Smooth muscle cell (in vitro differentiated cells): ENCODE measurements at regions not wholly inside any gene's neighbourhood (a gene's known extent, or its start where the extent isn't known, plus 50 kb on each side); places are given as distances from the start of the nearest gene placed in this dataset.

Source experiments
- DNase-seq: peaks from one replicate; lab custom pipeline; 2025; ENCODE audit not compliant: unreplicated experiment; lab: John Stamatoyannopoulos, UW
- H2AFZ ChIP-seq: fragments of 200-600 bp; sonication (generic); 2 replicates; pipeline ENCODE4 v1.6.0; 2016; ENCODE audit warnings: antibody characterized with exemption, low read depth, mild to moderate bottlenecking
- H3F3A ChIP-seq: fragments of 200-600 bp; sonication (generic); 2 replicates; pipeline ENCODE4 v1.6.0; 2017; ENCODE audit warnings: antibody characterized with exemption, low read depth
- H3K27ac ChIP-seq: fragments of 200-600 bp; sonication (generic); 2 replicates; pipeline ENCODE4 v1.5.1; 2016; ENCODE audit warnings: low read depth, mild to moderate bottlenecking
- H3K27me3 ChIP-seq: fragments of 200-600 bp; sonication (generic); 2 replicates; pipeline ENCODE4 v1.6.1; 2016; ENCODE audit warnings: low read depth, mild to moderate bottlenecking
- H3K36me3 ChIP-seq: fragments of 200-600 bp; sonication (generic); 2 replicates; pipeline ENCODE4 v1.5.1; 2016; ENCODE audit warnings: low read depth
- H3K4me1 ChIP-seq: fragments of 200-600 bp; sonication (generic); 2 replicates; pipeline ENCODE4 v1.5.1; 2016; ENCODE audit warnings: low read depth
- H3K4me2 ChIP-seq: fragments of 200-600 bp; sonication (generic); 2 replicates; pipeline ENCODE4 v1.6.0; 2016; ENCODE audit warnings: mild to moderate bottlenecking
- H3K4me3 ChIP-seq: fragments of 200-600 bp; sonication (generic); 2 replicates; pipeline ENCODE4 v1.5.1; 2016; ENCODE audit warnings: mild to moderate bottlenecking
- H3K79me2 ChIP-seq: fragments of 200-600 bp; sonication (generic); 2 replicates; pipeline ENCODE4 v1.6.0; 2016; ENCODE audit warnings: low read depth, mild to moderate bottlenecking
- H3K9ac ChIP-seq: fragments of 200-600 bp; sonication (generic); 2 replicates; pipeline ENCODE4 v1.6.0; 2016; ENCODE audit warnings: low read depth
- H3K9me3 ChIP-seq: fragments of 200-600 bp; sonication (generic); replicated peaks from 2 replicates; pipeline ENCODE4 v1.5.1; 2016; ENCODE audit warnings: low read depth
- H4K20me1 ChIP-seq: fragments of 200-600 bp; sonication (generic); 2 replicates; pipeline ENCODE4 v1.6.0; 2016; ENCODE audit warnings: low read depth
- CTCF ChIP-seq: fragments of 200-600 bp; sonication (generic); IDR thresholded peaks from 2 replicates; pipeline ENCODE4 v1.5.1; 2017; ENCODE audit warnings: borderline replicate concordance, mild to moderate bottlenecking, antibody characterized with exemption; ENCODE audit not compliant: insufficient read depth, poor library complexity, severe bottlenecking
- WGBS: methylation state at CpG from one replicate; pipeline ENCODE4 v1.1.7; 2016; ENCODE audit warnings: low lambda C conversion rate; 5-methylcytosine and 5-hydroxymethylcytosine counted together

- no peaks in the 10 kb centered on the region for H3K9me3 ChIP-seq
- H3K4me2 ChIP-seq, result no peak overlapping the region
- H4K20me1 ChIP-seq, result no peaks in the 10 kb centered on the region
- no peaks in the 10 kb centered on the region for H3K79me2 ChIP-seq
- no peaks in the 10 kb centered on the region for H3K36me3 ChIP-seq
- H3K4me1 ChIP-seq, result peaks cover 6% of the 10 kb centered on the region
- no peak overlapping the region for H3K9ac ChIP-seq
- H3K27ac ChIP-seq, result no peak overlapping the region
- no peak for DNase-seq
- no peak overlapping the region for H3K4me3 ChIP-seq
- no peak overlapping the region for H2AFZ ChIP-seq
- H3F3A ChIP-seq, result peaks cover 5% of the 10 kb centered on the region
- whole genome bisulfite sequencing, result 69% methylated on average over 1 of the region's 1 CpG
- TF ChIP-seq CTCF, result no peak
- H3K27me3 ChIP-seq, result no peaks in the 10 kb centered on the region
Measured at GRCh38 chr3:40968666-40969065, 230.6 kb upstream of the CTNNB1 start.

GRCh38 chr3:40969341-40969740 lies 230.0 kb upstream of the CTNNB1 start:
- Histone ChIP-seq H3K36me3 (no peaks in the 10 kb centered on the region), H3K4me1 (peaks cover 6% of the 10 kb centered on the region), H3F3A (peaks cover 5% of the 10 kb centered on the region), H4K20me1 (no peaks in the 10 kb centered on the region), H3K9ac (no peak overlapping the region), H2AFZ (no peak overlapping the region), H3K27me3 (no peaks in the 10 kb centered on the region), H3K9me3 (no peaks in the 10 kb centered on the region), H3K79me2 (no peaks in the 10 kb centered on the region), H3K27ac (peak overlapping the region; percentile 94), H3K4me2 (no peak overlapping the region), H3K4me3 (no peak overlapping the region)
- no peak for TF ChIP-seq CTCF
- DNase-seq, result no peak
- WGBS, result 90% methylated on average over 3 of the region's 3 CpGs

DNA sequence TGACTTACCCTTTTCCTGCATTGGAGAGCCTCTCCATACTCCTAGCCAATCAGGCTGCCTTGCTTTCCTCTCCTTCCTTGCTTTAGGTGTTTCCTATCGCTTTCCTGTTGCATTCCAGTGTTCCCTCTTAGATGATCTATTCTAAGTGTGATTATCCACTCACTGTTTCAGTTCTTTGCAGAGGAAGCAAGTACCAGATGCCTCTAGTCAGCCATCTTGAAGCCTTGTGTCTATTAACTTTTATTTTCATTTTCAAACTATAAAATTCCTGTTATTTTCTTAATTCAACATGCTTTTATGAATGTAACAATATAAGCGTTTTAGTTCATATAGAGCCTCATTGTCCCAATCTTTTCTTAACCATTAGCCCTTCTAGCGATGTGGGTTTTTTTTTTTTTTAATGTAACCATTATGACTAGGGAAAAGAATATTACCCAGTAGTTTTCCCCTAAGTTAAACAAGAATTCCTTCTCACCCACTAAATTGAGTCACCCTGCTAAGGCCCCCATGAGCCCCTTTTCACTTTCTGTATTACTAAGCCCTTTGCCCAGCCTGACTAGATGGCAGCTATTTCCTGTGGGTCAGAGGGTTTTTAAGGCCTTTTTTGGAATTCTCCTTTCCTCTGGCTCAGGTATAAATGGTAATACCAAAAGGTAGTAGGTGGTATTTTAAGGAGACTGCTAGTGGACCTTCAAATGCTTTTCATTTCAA lies 229.4 kb upstream of the CTNNB1 start:
- WGBS, result 94% methylated on average over 3 of the region's 3 CpGs
- TF ChIP-seq CTCF, result no peak

More for the DNA sequence above, 229.4 kb upstream of the CTNNB1 start:
- Histone ChIP-seq H2AFZ (no peak overlapping the region), H3K4me2 (peak overlapping the region; percentile 25), H3K9ac (no peak overlapping the region), H3K27me3 (no peaks in the 10 kb centered on the region), H3K4me3 (no peak overlapping the region), H3K27ac (peak overlapping the region; percentile 94), H4K20me1 (no peaks in the 10 kb centered on the region), H3K79me2 (no peaks in the 10 kb centered on the region), H3K9me3 (no peaks in the 10 kb centered on the region), H3K36me3 (no peaks in the 10 kb centered on the region), H3K4me1 (peaks cover 6% of the 10 kb centered on the region), H3F3A (peaks cover 5% of the 10 kb centered on the region)
- no peak for DNase-seq
